Fibroblast of mammary gland (primary cell): ENCODE measurements at regions not wholly inside any gene's neighbourhood (a gene's known extent, or its start where the extent isn't known, plus 50 kb on each side); places are given as distances from the start of the nearest gene placed in this dataset.

Experiments
- DNase-seq: peaks from one replicate; pipeline ENCODE4 v3.0.0-alpha.2; 2010; ENCODE audit warnings: low read depth
- H3K4me3 ChIP-seq: 2 replicates; pipeline ENCODE4 v1.5.1; 2011; ENCODE audit warnings: low read depth, mild to moderate bottlenecking, low read length, moderate library complexity; ENCODE audit not compliant: control insufficient read depth
- CTCF ChIP-seq: conservative IDR thresholded peaks from 2 replicates; pipeline ENCODE4 v1.5.1; 2011; ENCODE audit warnings: low read depth, low read length, inconsistent platforms; ENCODE audit not compliant: control insufficient read depth, insufficient read depth

DNA sequence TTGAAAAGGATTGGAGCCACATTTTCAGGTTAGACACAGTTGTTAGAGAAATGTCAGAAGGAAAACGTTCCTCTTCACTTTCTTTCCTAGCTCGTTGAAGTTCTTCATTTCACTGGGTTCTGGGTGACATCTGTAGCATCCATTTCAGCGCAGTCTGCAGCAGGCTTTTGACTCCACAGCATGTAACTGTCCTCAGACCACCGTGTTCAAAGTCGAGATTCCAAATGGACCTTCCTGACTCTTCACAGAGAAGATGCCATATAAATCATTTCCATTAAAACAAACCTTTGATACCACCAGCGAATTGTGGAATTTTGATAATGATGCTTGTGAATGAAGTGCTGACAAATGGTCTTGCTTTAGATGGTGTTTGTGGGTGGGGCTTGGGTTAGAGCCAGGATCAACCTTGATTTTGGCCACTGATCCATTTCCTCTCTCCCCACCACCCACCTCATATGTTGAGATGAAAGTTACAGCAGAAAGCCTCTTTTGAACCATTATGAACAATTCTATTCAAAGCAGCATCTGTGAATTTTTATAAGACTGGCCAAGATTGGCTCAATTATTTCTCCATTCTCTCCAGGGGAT is 185.3 kb upstream of the PREP start:
- no peak for TF ChIP-seq CTCF
- no peak for DNase-seq
- H3K4me3 ChIP-seq: no peak overlapping the region

GRCh38 chr6:105587349-105588122 is 184.7 kb upstream of the PREP start:
- TF ChIP-seq CTCF: no peak
- no peak overlapping the region for H3K4me3 ChIP-seq
- DNase-seq: peak; percentile 50

- no peak for TF ChIP-seq CTCF
- H3K4me3 ChIP-seq: no peak overlapping the region
- no peak for DNase-seq
Measured at GRCh38 chr6:105578179-105578707, 175.4 kb upstream of the PREP start.

DNA sequence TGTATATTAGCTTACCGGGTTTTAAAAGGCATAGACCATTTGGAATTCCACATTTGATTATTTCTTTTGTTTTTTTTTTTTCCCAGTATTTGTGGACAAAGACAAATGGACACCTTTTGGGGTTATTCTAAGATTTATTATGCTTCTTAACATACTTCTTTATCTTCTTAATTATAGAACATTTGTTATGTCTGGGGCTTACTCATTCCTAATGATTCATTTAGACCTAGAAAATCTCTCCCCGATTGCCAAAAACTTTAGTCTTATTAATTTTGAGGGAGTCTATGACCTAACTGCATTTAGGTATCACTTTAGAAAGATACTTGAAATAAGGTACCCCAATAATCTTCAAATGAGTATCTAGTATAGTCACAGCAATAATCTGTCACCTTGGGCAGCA is 170.7 kb upstream of the PREP start:
- peak; percentile 43 for DNase-seq
- no peak overlapping the region for H3K4me3 ChIP-seq
- TF ChIP-seq CTCF: no peak

- peak; percentile 19 for DNase-seq
- no peak overlapping the region for H3K4me3 ChIP-seq
- no peak for TF ChIP-seq CTCF
Measured at GRCh38 chr6:105573138-105573537, 170.3 kb upstream of the PREP start.

GRCh38 chr6:105570416-105570815 is 167.5 kb upstream of the PREP start:
- TF ChIP-seq CTCF: no peak
- DNase-seq: no peak
- H3K4me3 ChIP-seq: no peak overlapping the region
